Mucosa of descending colon (tissue), 3 donors: ENCODE measurements at regions not wholly inside any gene's neighbourhood (a gene's known extent, or its start where the extent isn't known, plus 50 kb on each side); places are given as distances from the start of the nearest gene placed in this dataset.

Experiments
- ATAC-seq: fragments of 200-7000 bp; cut with Tn5 transposase; one replicate; pipeline ENCODE4 v1.9.1; 2020; ENCODE audit warnings: mild to moderate bottlenecking, moderate library complexity
- DNase-seq, 3 donors: peaks; one replicate each; pipeline ENCODE4 v3.0.0-alpha.2; 2020
- H3K36me3 ChIP-seq: fragments of 200-600 bp; one replicate; pipeline ENCODE4 v1.8.0; 2021; ENCODE audit warnings: low read depth, mild to moderate bottlenecking
- H3K4me1 ChIP-seq: fragments of 200-600 bp; one replicate; pipeline ENCODE4 v1.8.0; 2021; ENCODE audit warnings: low read depth, mild to moderate bottlenecking
- H3K4me3 ChIP-seq: fragments of 200-600 bp; one replicate; pipeline ENCODE4 v1.8.0; 2021; ENCODE audit warnings: mild to moderate bottlenecking
- H3K9me3 ChIP-seq: fragments of 200-600 bp; one replicate; pipeline ENCODE4 v1.8.0; 2021; ENCODE audit warnings: mild to moderate bottlenecking
- CTCF ChIP-seq: fragments of 200-600 bp; IDR thresholded peaks from one replicate; pipeline ENCODE4 v1.8.0; 2022; ENCODE audit warnings: antibody characterized with exemption, mild to moderate bottlenecking
- intact Hi-C, 2 donors: fragments of 100-400 bp; cut with DNase I in 1 of 2; cut with micrococcal nuclease in 1 of 2; formaldehyde crosslinking; loops; one replicate each; pipeline versions ENCODE4 v1.11.0 to v1.11.1; 2022; cut with DNase I, micrococcal nuclease
- donor health status: DM: no; HTN: no; CAD: no; lungs with moderate emphysema.
- donor health status: DM: no; HTN: no; CAD: no.
- donor health status: DM: no; HTN: yes; CAD: no.

- intact Hi-C loops, result no loop called here
- no peak for DNase-seq
- Histone ChIP-seq H3K4me1 (no peaks in the 10 kb centered on the region), H3K4me3 (no peak overlapping the region), H3K9me3 (no peaks in the 10 kb centered on the region), H3K36me3 (no peaks in the 10 kb centered on the region)
- ATAC-seq, result no peak
- no peak for TF ChIP-seq CTCF
Observed at GRCh38 chr2:160715428-160715827, 221.8 kb upstream of the RBMS1 start.

- TF ChIP-seq CTCF, result no peak
- intact Hi-C loops, result no loop called here
- ATAC-seq, result no peak
- Histone ChIP-seq H3K36me3 (no peaks in the 10 kb centered on the region), H3K4me1 (no peaks in the 10 kb centered on the region), H3K9me3 (no peaks in the 10 kb centered on the region), H3K4me3 (no peak overlapping the region)
- DNase-seq, result no peak
Observed at GRCh38 chr2:160719116-160719515, 225.5 kb upstream of the RBMS1 start.

- H3K4me1 ChIP-seq, result no peaks in the 10 kb centered on the region
- intact Hi-C loops, result no loop called here
- no peaks in the 10 kb centered on the region for H3K36me3 ChIP-seq
- DNase-seq (no peak), ATAC-seq (no peak)
- no peak for TF ChIP-seq CTCF
- no peak overlapping the region for H3K4me3 ChIP-seq
- H3K9me3 ChIP-seq, result no peaks in the 10 kb centered on the region
Observed at GRCh38 chr2:160720098-160720497, 226.5 kb upstream of the RBMS1 start.

GRCh38 chr2:160721089-160722040 is 227.8 kb upstream of the RBMS1 start:
- DNase-seq (no peak), ATAC-seq (no peak)
- Histone ChIP-seq H3K36me3 (no peaks in the 10 kb centered on the region), H3K4me1 (no peaks in the 10 kb centered on the region), H3K4me3 (no peak overlapping the region), H3K9me3 (no peaks in the 10 kb centered on the region)
- TF ChIP-seq CTCF, result no peak
- intact Hi-C loops, result no loop called here

GRCh38 chr2:160726046-160726445 is 232.4 kb upstream of the RBMS1 start:
- Histone ChIP-seq H3K4me1 (no peaks in the 10 kb centered on the region), H3K4me3 (no peak overlapping the region), H3K9me3 (no peaks in the 10 kb centered on the region), H3K36me3 (no peaks in the 10 kb centered on the region)
- intact Hi-C loops, result no loop called here
- ATAC-seq (no peak), DNase-seq (no peak)
- TF ChIP-seq CTCF, result no peak
